DMS153 (cell line): ENCODE measurements at regions not wholly inside any gene's neighbourhood (a gene's known extent, or its start where the extent isn't known, plus 50 kb on each side); places are given as distances from the start of the nearest gene placed in this dataset.

Experiments used
- DNase-seq: peaks from one replicate; lab custom pipeline; 2025; lab: John Stamatoyannopoulos, UW

- DNase-seq, result no peak
These were observed 1327.4 kb downstream of the FSTL5 start for GRCh38 chr4:160836431-160836830.

GRCh38 chr4:160846121-160846520, 1317.7 kb downstream of the FSTL5 start:
- DNase-seq, result no peak

- DNase-seq, result no peak
These were observed 1316.6 kb downstream of the FSTL5 start for GRCh38 chr4:160847228-160847627.

GRCh38 chr4:160848489-160848888, 1315.3 kb downstream of the FSTL5 start:
- DNase-seq, result no peak

- DNase-seq, result peak; percentile 5
These were observed 1314.7 kb downstream of the FSTL5 start for GRCh38 chr4:160848901-160849760.

GRCh38 chr4:160864253-160864652, 1299.5 kb downstream of the FSTL5 start:
- no peak for DNase-seq

- DNase-seq, result no peak
These were observed 1293.9 kb downstream of the FSTL5 start for GRCh38 chr4:160869899-160870298.

GRCh38 chr4:160872491-160872890, 1291.3 kb downstream of the FSTL5 start:
- DNase-seq, result no peak

- DNase-seq, result no peak
These were observed 1286.6 kb downstream of the FSTL5 start for GRCh38 chr4:160877087-160877790.

GRCh38 chr4:160880180-160880579, 1283.6 kb downstream of the FSTL5 start:
- DNase-seq, result no peak

- no peak for DNase-seq
These were observed 1276.1 kb downstream of the FSTL5 start for GRCh38 chr4:160887668-160888067.

- no peak for DNase-seq
These were observed 1269.7 kb downstream of the FSTL5 start for GRCh38 chr4:160894128-160894527.

- no peak for DNase-seq
These were observed 1269.0 kb downstream of the FSTL5 start for GRCh38 chr4:160894809-160895208.

GRCh38 chr4:160927311-160927710, 1236.5 kb downstream of the FSTL5 start:
- no peak for DNase-seq

GRCh38 chr4:160928482-160928881, 1235.3 kb downstream of the FSTL5 start:
- no peak for DNase-seq

- DNase-seq, result no peak
These were observed 1216.1 kb downstream of the FSTL5 start for GRCh38 chr4:160947653-160948052.

- no peak for DNase-seq
These were observed 1206.9 kb downstream of the FSTL5 start for GRCh38 chr4:160956875-160957274.

- DNase-seq, result no peak
These were observed 1193.9 kb downstream of the FSTL5 start for GRCh38 chr4:160969925-160970324.

- no peak for DNase-seq
These were observed 1183.7 kb downstream of the FSTL5 start for GRCh38 chr4:160980091-160980490.

- no peak for DNase-seq
These were observed 1182.7 kb downstream of the FSTL5 start for GRCh38 chr4:160981083-160981482.

GRCh38 chr4:160983035-160983434, 1180.8 kb downstream of the FSTL5 start:
- DNase-seq, result no peak

- no peak for DNase-seq
These were observed 1161.4 kb downstream of the FSTL5 start for GRCh38 chr4:161002386-161002785.

GRCh38 chr4:161003418-161004057, 1160.3 kb downstream of the FSTL5 start:
- no peak for DNase-seq
